ENCODE measurements at regions not wholly inside any gene's neighbourhood (a gene's known extent, or its start where the extent isn't known, plus 50 kb on each side); places are given as distances from the start of the nearest gene placed in this dataset.

- H3K9me3 ChIP-seq: no peaks in the 10 kb centered on the region
- no peaks in the 10 kb centered on the region for H3K36me3 ChIP-seq
- DNase-seq: no peak
- H3K4me1 ChIP-seq: no peaks in the 10 kb centered on the region
- H3K27ac ChIP-seq: no peak overlapping the region
- intact Hi-C loops (cut with DNase I; ENCODE audit: low total_unique reads): no loop called here
- H3K4me3 ChIP-seq: no peak overlapping the region
- no peak for TF ChIP-seq POLR2AphosphoS5 (IDR thresholded peaks at IDR 0.05)
- no peak for TF ChIP-seq CTCF (IDR thresholded peaks at IDR 0.05 in 8 of 11, conservative IDR thresholded peaks at IDR 0.05 in 3 of 11)
- TF ChIP-seq POLR2A (IDR thresholded peaks at IDR 0.05): no peak
- H3K27me3 ChIP-seq (replicated peaks in 1 of 7): no peaks in the 10 kb centered on the region
These were observed 285.4 kb upstream of the BOD1L1 start for GRCh38 chr4:13912966-13913365.

DNA sequence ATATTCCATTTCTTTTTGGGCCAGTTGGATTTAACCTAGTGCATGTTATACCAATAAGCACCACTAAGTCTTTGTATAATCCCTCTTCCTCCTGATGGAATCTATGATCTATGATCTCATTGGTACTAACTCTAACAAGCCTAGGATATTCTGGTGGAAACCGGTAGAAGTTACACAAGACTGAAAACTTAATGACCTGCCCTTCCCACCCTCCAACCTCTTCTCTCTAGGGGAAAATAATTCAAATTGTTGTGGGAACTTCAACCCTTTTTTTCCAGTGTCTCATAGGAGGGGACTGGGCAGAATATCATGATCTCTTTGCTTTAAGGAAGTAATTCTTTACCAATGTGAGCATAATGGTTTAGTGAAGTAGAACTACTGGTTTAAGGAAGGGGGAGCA lies 289.5 kb upstream of the BOD1L1 start:
- Histone ChIP-seq H3K27me3 (replicated peaks in 1 of 7) (no peaks in the 10 kb centered on the region), H3K27ac (no peak overlapping the region), H3K36me3 (no peaks in the 10 kb centered on the region), H3K9me3 (no peaks in the 10 kb centered on the region), H3K4me1 (no peaks in the 10 kb centered on the region), H3K4me3 (no peak overlapping the region)
- DNase-seq: no peak
- intact Hi-C loops (cut with DNase I; ENCODE audit: low total_unique reads): no loop called here
- TF ChIP-seq POLR2AphosphoS5 (IDR thresholded peaks at IDR 0.05) (no peak), POLR2A (IDR thresholded peaks at IDR 0.05) (no peak), CTCF (IDR thresholded peaks at IDR 0.05 in 8 of 11, conservative IDR thresholded peaks at IDR 0.05 in 3 of 11) (no peak)
- 83 to 87% (median 86%) methylated on average over 1 of the region's 1 CpG for WGBS, 5 donors

GRCh38 chr4:13918110-13918509 lies 290.6 kb upstream of the BOD1L1 start:
- no peaks in the 10 kb centered on the region for H3K9me3 ChIP-seq
- H3K27me3 ChIP-seq (replicated peaks in 1 of 7): no peaks in the 10 kb centered on the region
- TF ChIP-seq POLR2AphosphoS5 (IDR thresholded peaks at IDR 0.05) (no peak), POLR2A (IDR thresholded peaks at IDR 0.05) (no peak), CTCF (IDR thresholded peaks at IDR 0.05 in 8 of 11, conservative IDR thresholded peaks at IDR 0.05 in 3 of 11) (no peak)
- intact Hi-C loops (cut with DNase I; ENCODE audit: low total_unique reads): no loop called here
- 86 to 97% (median 95%) methylated on average over 2 of the region's 2 CpGs for WGBS, 5 donors
- H3K36me3 ChIP-seq: no peaks in the 10 kb centered on the region
- H3K4me3 ChIP-seq: no peak overlapping the region
- no peaks in the 10 kb centered on the region for H3K4me1 ChIP-seq
- no peak overlapping the region for H3K27ac ChIP-seq
- no peak for DNase-seq

- no peaks in the 10 kb centered on the region for H3K36me3 ChIP-seq
- H3K27me3 ChIP-seq (replicated peaks in 1 of 7): no peaks in the 10 kb centered on the region
- no peak for DNase-seq
- H3K4me1 ChIP-seq: no peaks in the 10 kb centered on the region
- intact Hi-C loops (cut with DNase I; ENCODE audit: low total_unique reads): no loop called here
- no peaks in the 10 kb centered on the region for H3K9me3 ChIP-seq
- 78 to 89% (median 83%) methylated on average over 7 of the region's 7 CpGs for WGBS, 5 donors
- TF ChIP-seq CTCF (IDR thresholded peaks at IDR 0.05 in 8 of 11, conservative IDR thresholded peaks at IDR 0.05 in 3 of 11): no peak
- TF ChIP-seq POLR2A (IDR thresholded peaks at IDR 0.05): no peak
- TF ChIP-seq POLR2AphosphoS5 (IDR thresholded peaks at IDR 0.05): no peak
- H3K4me3 ChIP-seq: no peak overlapping the region
- no peak overlapping the region for H3K27ac ChIP-seq
These were observed 291.5 kb upstream of the BOD1L1 start for GRCh38 chr4:13918991-13919441.

Measured in spleen (tissue), 11 donors.